ENCODE measurements at regions not wholly inside any gene's neighbourhood (a gene's known extent, or its start where the extent isn't known, plus 50 kb on each side); places are given as distances from the start of the nearest gene placed in this dataset.

- TF ChIP-seq FOXA1 (IDR thresholded peaks at IDR 0.05), result no peak
- TF ChIP-seq FOXM1 (IDR thresholded peaks at IDR 0.05; ENCODE audit: borderline replicate concordance), result no peak
- TF ChIP-seq SP1 (IDR thresholded peaks at IDR 0.05), result no peak
- TF ChIP-seq ZNF384 (IDR thresholded peaks at IDR 0.05), result no peak
- TF ChIP-seq FOXK2 (IDR thresholded peaks at IDR 0.05), result no peak
- TF ChIP-seq HDGF (IDR thresholded peaks at IDR 0.05; ENCODE audit: borderline replicate concordance), result no peak
- no peak for TF ChIP-seq ARNT (IDR thresholded peaks at IDR 0.05)
- TF ChIP-seq ELF4 (IDR thresholded peaks at IDR 0.05), result no peak
- TF ChIP-seq TARDBP (IDR thresholded peaks at IDR 0.05), result no peak
- TF ChIP-seq PKNOX1 (IDR thresholded peaks at IDR 0.05), result no peak
- TF ChIP-seq SUZ12 (IDR thresholded peaks at IDR 0.05), result no peak
- no peak for TF ChIP-seq LEF1 (IDR thresholded peaks at IDR 0.05; ENCODE audit: borderline replicate concordance)
- TF ChIP-seq CTBP1 (IDR thresholded peaks at IDR 0.05; ENCODE audit: borderline replicate concordance), result no peak
- POLR2A ChIA-PET, result no interaction called here
- CTCF ChIA-PET, result no interaction called here
- no peak for DNase-seq (ENCODE audit: extremely low spot score)
These were observed 326.2 kb downstream of the MYCN start for GRCh38 chr2:16266571-16266970.

- TF ChIP-seq ZNF384 (IDR thresholded peaks at IDR 0.05) (no peak), L3MBTL2 (conservative IDR thresholded peaks at IDR 0.05) (no peak), FOXK2 (IDR thresholded peaks at IDR 0.05) (no peak), SP1 (IDR thresholded peaks at IDR 0.05) (no peak), ARNT (IDR thresholded peaks at IDR 0.05) (no peak), LEF1 (IDR thresholded peaks at IDR 0.05; ENCODE audit: borderline replicate concordance) (no peak), FOXA1 (IDR thresholded peaks at IDR 0.05) (no peak), NFRKB (IDR thresholded peaks at IDR 0.05) (no peak), CTBP1 (IDR thresholded peaks at IDR 0.05; ENCODE audit: borderline replicate concordance) (no peak), BHLHE40 (IDR thresholded peaks at IDR 0.05; ENCODE audit: borderline replicate concordance) (no peak), PKNOX1 (IDR thresholded peaks at IDR 0.05) (no peak), ELF4 (IDR thresholded peaks at IDR 0.05) (no peak)
- ChIA-PET CTCF (no interaction called here), POLR2A (no interaction called here)
- no peak for DNase-seq (ENCODE audit: extremely low spot score)
These were observed 324.7 kb downstream of the MYCN start for GRCh38 chr2:16264931-16265540.

GRCh38 chr2:16264491-16264890, 324.1 kb downstream of the MYCN start:
- POLR2A ChIA-PET, result no interaction called here
- TF ChIP-seq LEF1 (IDR thresholded peaks at IDR 0.05; ENCODE audit: borderline replicate concordance), result no peak
- TF ChIP-seq SUZ12 (IDR thresholded peaks at IDR 0.05), result no peak
- TF ChIP-seq HDGF (IDR thresholded peaks at IDR 0.05; ENCODE audit: borderline replicate concordance), result no peak
- DNase-seq (ENCODE audit: extremely low spot score), result no peak
- CTCF ChIA-PET, result no interaction called here

- TF ChIP-seq PKNOX1 (IDR thresholded peaks at IDR 0.05), result no peak
- no peak for TF ChIP-seq ELF4 (IDR thresholded peaks at IDR 0.05)
- TF ChIP-seq LEF1 (IDR thresholded peaks at IDR 0.05; ENCODE audit: borderline replicate concordance), result no peak
- no peak for TF ChIP-seq SUZ12 (IDR thresholded peaks at IDR 0.05)
- no peak for DNase-seq (ENCODE audit: extremely low spot score)
- POLR2A ChIA-PET, result no interaction called here
- CTCF ChIA-PET, result no interaction called here
These were observed 323.0 kb downstream of the MYCN start for GRCh38 chr2:16263241-16263890.

GRCh38 chr2:16262526-16263178, 322.3 kb downstream of the MYCN start:
- DNase-seq (ENCODE audit: extremely low spot score), result no peak
- ChIA-PET POLR2A (no interaction called here), CTCF (no interaction called here)
- TF ChIP-seq SP1 (IDR thresholded peaks at IDR 0.05), result no peak

- TF ChIP-seq BHLHE40 (IDR thresholded peaks at IDR 0.05; ENCODE audit: borderline replicate concordance) (no peak), HDGF (IDR thresholded peaks at IDR 0.05; ENCODE audit: borderline replicate concordance) (no peak), FOXM1 (IDR thresholded peaks at IDR 0.05; ENCODE audit: borderline replicate concordance) (no peak), FOXK2 (IDR thresholded peaks at IDR 0.05) (no peak)
- ChIA-PET POLR2A (no interaction called here), CTCF (no interaction called here)
- no peak for DNase-seq (ENCODE audit: extremely low spot score)
These were observed 321.4 kb downstream of the MYCN start for GRCh38 chr2:16261791-16262190.

- DNase-seq (ENCODE audit: extremely low spot score), result no peak
- no peak for TF ChIP-seq FOXK2 (IDR thresholded peaks at IDR 0.05)
- TF ChIP-seq CTBP1 (IDR thresholded peaks at IDR 0.05; ENCODE audit: borderline replicate concordance), result no peak
- TF ChIP-seq BHLHE40 (IDR thresholded peaks at IDR 0.05; ENCODE audit: borderline replicate concordance), result no peak
- TF ChIP-seq PKNOX1 (IDR thresholded peaks at IDR 0.05), result no peak
- TF ChIP-seq ZNF384 (IDR thresholded peaks at IDR 0.05), result no peak
- no peak for TF ChIP-seq LEF1 (IDR thresholded peaks at IDR 0.05; ENCODE audit: borderline replicate concordance)
- TF ChIP-seq SP1 (IDR thresholded peaks at IDR 0.05), result no peak
- no peak for TF ChIP-seq HDGF (IDR thresholded peaks at IDR 0.05; ENCODE audit: borderline replicate concordance)
- no peak for TF ChIP-seq SUZ12 (IDR thresholded peaks at IDR 0.05)
- ChIA-PET CTCF (no interaction called here), POLR2A (no interaction called here)
These were observed 320.7 kb downstream of the MYCN start for GRCh38 chr2:16261071-16261470.
